HG02870 (cell line): ENCODE measurements at regions not wholly inside any gene's neighbourhood (a gene's known extent, or its start where the extent isn't known, plus 50 kb on each side); places are given as distances from the start of the nearest gene placed in this dataset.

Experiments
- ATAC-seq: cut with Tn5 transposase; IDR thresholded peaks from one replicate; pipeline ENCODE4 v1.9.1; 2021; ENCODE audit warnings: mild to moderate bottlenecking, moderate library complexity; ENCODE audit not compliant: unreplicated experiment

GRCh38 chr13:73691891-73692290 lies 442.3 kb downstream of the KLF12 start:
- ATAC-seq = no peak

GRCh38 chr13:73687929-73688328 lies 446.3 kb downstream of the KLF12 start:
- ATAC-seq = no peak

GRCh38 chr13:73687087-73687486 lies 447.1 kb downstream of the KLF12 start:
- no peak for ATAC-seq

GRCh38 chr13:73684750-73685149 lies 449.5 kb downstream of the KLF12 start:
- ATAC-seq = no peak

- ATAC-seq = no peak
These were observed 449.9 kb downstream of the KLF12 start for GRCh38 chr13:73684286-73684685.

- ATAC-seq = no peak
These were observed 450.5 kb downstream of the KLF12 start for GRCh38 chr13:73683746-73684145.

GRCh38 chr13:73681779-73682178 lies 452.4 kb downstream of the KLF12 start:
- ATAC-seq = no peak

- no peak for ATAC-seq
These were observed 453.2 kb downstream of the KLF12 start for GRCh38 chr13:73681015-73681414.

GRCh38 chr13:73677048-73677601 lies 457.1 kb downstream of the KLF12 start:
- no peak for ATAC-seq

GRCh38 chr13:73676550-73677047 lies 457.6 kb downstream of the KLF12 start:
- ATAC-seq = no peak

GRCh38 chr13:73675821-73676220 lies 458.4 kb downstream of the KLF12 start:
- no peak for ATAC-seq

- no peak for ATAC-seq
These were observed 459.6 kb downstream of the KLF12 start for GRCh38 chr13:73674570-73674969.

- no peak for ATAC-seq
These were observed 460.3 kb downstream of the KLF12 start for GRCh38 chr13:73673931-73674330.

- ATAC-seq = no peak
These were observed 461.7 kb downstream of the KLF12 start for GRCh38 chr13:73672492-73672891.

GRCh38 chr13:73671732-73672131 lies 462.5 kb downstream of the KLF12 start:
- no peak for ATAC-seq

- no peak for ATAC-seq
These were observed 463.2 kb downstream of the KLF12 start for GRCh38 chr13:73671011-73671410.

GRCh38 chr13:73667756-73668155 lies 466.4 kb downstream of the KLF12 start:
- no peak for ATAC-seq

- no peak for ATAC-seq
These were observed 468.9 kb downstream of the KLF12 start for GRCh38 chr13:73665261-73665660.

GRCh38 chr13:73664851-73665250 lies 469.4 kb downstream of the KLF12 start:
- no peak for ATAC-seq

- no peak for ATAC-seq
These were observed 471.4 kb downstream of the KLF12 start for GRCh38 chr13:73662833-73663232.

- ATAC-seq = no peak
These were observed 472.3 kb downstream of the KLF12 start for GRCh38 chr13:73661687-73662425.

- no peak for ATAC-seq
These were observed 473.1 kb downstream of the KLF12 start for GRCh38 chr13:73661066-73661465.

- ATAC-seq = no peak
These were observed 475.6 kb downstream of the KLF12 start for GRCh38 chr13:73658639-73659038.
